Uterus (tissue), 2 donors: ENCODE measurements at regions not wholly inside any gene's neighbourhood (a gene's known extent, or its start where the extent isn't known, plus 50 kb on each side); places are given as distances from the start of the nearest gene placed in this dataset.

Experiments used
- POLR2A ChIP-seq, 2 donors: fragments of 450-650 bp; IDR thresholded peaks; one replicate each; pipeline ENCODE4 v1.6.1; 2016; ENCODE audit warnings: antibody characterized with exemption in 2 of 2, mild to moderate bottlenecking in 1 of 2, moderate library complexity in 1 of 2
- TF ChIP-seq, protein P1 (sequence below), 4 experiments: fragments of 200-600 bp in 2 of 4; fragments of 450-650 bp in 2 of 4; sonication (generic) in 2 of 4; IDR thresholded peaks; one replicate each; pipeline ENCODE4 v1.5.1; 2016 to 2019; ENCODE audit warnings: antibody characterized with exemption in 4 of 4, mild to moderate bottlenecking in 2 of 4, moderate library complexity in 1 of 4

DNA sequence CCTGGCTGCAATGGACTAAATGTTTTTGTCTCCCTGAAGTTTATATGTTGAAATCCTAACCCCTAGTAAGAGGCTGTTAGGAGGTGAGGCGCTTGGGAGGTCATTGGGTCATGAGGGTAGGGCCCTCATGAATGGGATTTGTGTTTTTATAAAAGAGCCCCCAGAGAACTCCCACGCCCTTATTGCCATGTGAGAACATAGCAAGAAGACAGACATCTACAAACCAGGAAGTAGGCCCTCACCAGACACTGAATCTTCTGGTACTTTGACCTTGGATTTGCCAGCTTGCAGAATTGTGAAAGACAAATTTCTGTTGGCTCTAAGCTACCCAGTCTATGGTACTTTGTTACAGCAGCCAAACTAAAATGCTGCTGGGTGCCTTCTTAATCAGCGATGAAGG, 96.1 kb upstream of the SPATA13 start:
- TF ChIP-seq POLR2A (IDR thresholded peaks at IDR 0.05) = no peak
- TF ChIP-seq, protein P1, sequence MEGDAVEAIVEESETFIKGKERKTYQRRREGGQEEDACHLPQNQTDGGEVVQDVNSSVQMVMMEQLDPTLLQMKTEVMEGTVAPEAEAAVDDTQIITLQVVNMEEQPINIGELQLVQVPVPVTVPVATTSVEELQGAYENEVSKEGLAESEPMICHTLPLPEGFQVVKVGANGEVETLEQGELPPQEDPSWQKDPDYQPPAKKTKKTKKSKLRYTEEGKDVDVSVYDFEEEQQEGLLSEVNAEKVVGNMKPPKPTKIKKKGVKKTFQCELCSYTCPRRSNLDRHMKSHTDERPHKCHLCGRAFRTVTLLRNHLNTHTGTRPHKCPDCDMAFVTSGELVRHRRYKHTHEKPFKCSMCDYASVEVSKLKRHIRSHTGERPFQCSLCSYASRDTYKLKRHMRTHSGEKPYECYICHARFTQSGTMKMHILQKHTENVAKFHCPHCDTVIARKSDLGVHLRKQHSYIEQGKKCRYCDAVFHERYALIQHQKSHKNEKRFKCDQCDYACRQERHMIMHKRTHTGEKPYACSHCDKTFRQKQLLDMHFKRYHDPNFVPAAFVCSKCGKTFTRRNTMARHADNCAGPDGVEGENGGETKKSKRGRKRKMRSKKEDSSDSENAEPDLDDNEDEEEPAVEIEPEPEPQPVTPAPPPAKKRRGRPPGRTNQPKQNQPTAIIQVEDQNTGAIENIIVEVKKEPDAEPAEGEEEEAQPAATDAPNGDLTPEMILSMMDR (IDR thresholded peaks at IDR 0.05) = no peak
